ENCODE measurements at regions not wholly inside any gene's neighbourhood (a gene's known extent, or its start where the extent isn't known, plus 50 kb on each side); places are given as distances from the start of the nearest gene placed in this dataset.

GRCh38 chr9:99366621-99367020 lies 144.5 kb downstream of the SEC61B start:
- Histone ChIP-seq H4K20me1 (replicated peaks; ENCODE audit: control insufficient read depth, insufficient read depth, low read length) (peaks cover 7% of the 10 kb centered on the region; the same call in 1 of the 2 replicates), H3K9ac (ENCODE audit: insufficient read depth in 1 of 2, low read depth in 2 of 2, low read length in 2 of 2) (no peak overlapping the region), H3K36me3 (ENCODE audit: control insufficient read depth, insufficient read depth, low read length) (no peaks in the 10 kb centered on the region), H2AFZ (ENCODE audit: low read depth, low read length) (no peak overlapping the region), H3K27ac (ENCODE audit: extremely low read depth, low read depth, low read length) (no peak overlapping the region), H3K4me3 (no peak overlapping the region), H3K9me1 (ENCODE audit: control insufficient read depth, insufficient read depth, low read length) (peaks cover 3% of the 10 kb centered on the region), H3K4me2 (ENCODE audit: insufficient read depth, low read length) (no peak overlapping the region), H3K4me1 (replicated peaks in 1 of 2; ENCODE audit: control insufficient read depth in 2 of 2, insufficient read depth in 2 of 2, low read length in 2 of 2) (no peaks in the 10 kb centered on the region), H3K9me3 (replicated peaks; ENCODE audit: control insufficient read depth, insufficient read depth, low read depth, low read length) (no peaks in the 10 kb centered on the region), H3K27me3 (ENCODE audit: control insufficient read depth in 2 of 2, insufficient read depth in 2 of 2, low read length in 2 of 2) (peaks cover 17 to 57% of the 10 kb centered on the region in 2 experiments), H3K79me2 (ENCODE audit: control insufficient read depth, insufficient read depth, low read length) (no peaks in the 10 kb centered on the region)
- ChIA-PET POLR2A (no interaction called here), CTCF (ENCODE audit: low intra/inter-chr PET ratio) (no interaction called here)
- no peak for TF ChIP-seq MCM7 (IDR thresholded peaks at IDR 0.05)
- TF ChIP-seq TARDBP (IDR thresholded peaks at IDR 0.05) = no peak
- TF ChIP-seq SMARCB1 (IDR thresholded peaks at IDR 0.05; ENCODE audit: insufficient read length, low read depth) = no peak
- TF ChIP-seq ZNF253 (CRISPR knock-in tag; conservative IDR thresholded peaks at IDR 0.05) = no peak
- TF ChIP-seq ZNF609 (CRISPR knock-in tag; IDR thresholded peaks at IDR 0.05; ENCODE audit: borderline replicate concordance) = no peak
- no peak for FAIRE-seq
- intact Hi-C loops (cut with micrococcal nuclease) = no loop called here
- WGBS (ENCODE audit: insufficient coverage, low coverage, missing lambda C conversion rate) = 1% methylated on average over 4 of the region's 4 CpGs
- no peak for ATAC-seq
- no TSS peak for BruUV-seq (replicated peaks)
- DNase-seq (ENCODE audit: extremely low read depth in 1 of 4, low spot score in 3 of 4) = no peak
- in situ Hi-C loops (cut with MboI) = loop anchor here (10.0 kb wide), 1 partner anchor 172 kb away; no protein-coding TSS in a partner anchor
